HEK293 (cell line): ENCODE measurements at regions not wholly inside any gene's neighbourhood (a gene's known extent, or its start where the extent isn't known, plus 50 kb on each side); places are given as distances from the start of the nearest gene placed in this dataset.

Experiments
- CTCF ChIA-PET: fragments of 350-600 bp; formaldehyde crosslinking; extraction: SDS; loops from one replicate; lab custom pipeline; 2021; ENCODE audit warnings: antibody characterized with exemption; lab: Yijun Ruan, JAX
- POLR2A ChIA-PET: fragments of 300-600 bp; formaldehyde crosslinking; extraction: SDS; loops from one replicate; lab custom pipeline; 2020; ENCODE audit warnings: antibody characterized with exemption, inconsistent platforms; lab: Yijun Ruan, JAX
- H3K27ac ChIP-seq: fragments of 200-500 bp; sonication (Bioruptor generic); 2 replicates; pipeline ENCODE4 v1.5.1; 2014; ENCODE audit warnings: low read depth, low read length, control low read depth, inconsistent platforms; ENCODE audit errors: extremely low read depth
- H3K36me3 ChIP-seq, 2 experiments: fragments of 200-500 bp in 1 of 2; sonication (Bioruptor generic) in 1 of 2; 1 replicate in 1 of 2; 2 replicates in 1 of 2; pipeline ENCODE4 v1.5.1; 2014 to 2017; ENCODE audit warnings: inconsistent platforms in 2 of 2, low read length in 2 of 2; ENCODE audit not compliant: control insufficient read depth in 2 of 2, insufficient read depth in 1 of 2
- H3K4me1 ChIP-seq: fragments of 200-500 bp; sonication (Bioruptor generic); 2 replicates; pipeline ENCODE4 v1.5.1; 2014; ENCODE audit warnings: mild to moderate bottlenecking, low read length, inconsistent platforms; ENCODE audit not compliant: control insufficient read depth, insufficient read depth
- H3K4me3 ChIP-seq: 2 replicates; pipeline ENCODE4 v1.5.1; 2011; ENCODE audit warnings: low read depth, mild to moderate bottlenecking, control low read depth, low read length, moderate library complexity
- H3K9me3 ChIP-seq: fragments of 200-500 bp; sonication (Bioruptor generic); 2 replicates; pipeline ENCODE4 v1.5.1; 2014; ENCODE audit warnings: low read depth, low read length, inconsistent platforms; ENCODE audit not compliant: control insufficient read depth, insufficient read depth
- AEBP2 ChIP-seq: fragments of 450-650 bp; formaldehyde crosslinking; IDR thresholded peaks from 2 replicates; pipeline ENCODE4 v1.5.1; 2016; ENCODE audit warnings: missing biosample characterization, missing genetic modification characterization, borderline replicate concordance
- GLIS1 ChIP-seq: fragments of 450-650 bp; formaldehyde crosslinking; IDR thresholded peaks from 2 replicates; pipeline ENCODE4 v1.5.1; 2016; ENCODE audit warnings: missing biosample characterization, missing genetic modification characterization
- MZF1 ChIP-seq: fragments of 450-650 bp; formaldehyde crosslinking; IDR thresholded peaks from 2 replicates; pipeline ENCODE4 v1.5.1; 2017; ENCODE audit warnings: missing biosample characterization, missing genetic modification characterization, borderline replicate concordance
- SCRT2 ChIP-seq: fragments of 450-650 bp; formaldehyde crosslinking; IDR thresholded peaks from 2 replicates; pipeline ENCODE4 v1.5.1; 2016; ENCODE audit warnings: missing biosample characterization, missing genetic modification characterization
- ZFP3 ChIP-seq: fragments of 450-650 bp; formaldehyde crosslinking; IDR thresholded peaks from 2 replicates; pipeline ENCODE4 v1.5.1; 2016; ENCODE audit warnings: low read depth, missing biosample characterization, missing genetic modification characterization
- ZFP37 ChIP-seq: fragments of 450-650 bp; formaldehyde crosslinking; IDR thresholded peaks from 2 replicates; pipeline ENCODE4 v1.5.1; 2016; ENCODE audit warnings: missing biosample characterization, missing genetic modification characterization
- ZNF10 ChIP-seq: fragments of 450-650 bp; formaldehyde crosslinking; IDR thresholded peaks from 2 replicates; pipeline ENCODE4 v1.5.1; 2017; ENCODE audit warnings: missing biosample characterization, missing genetic modification characterization
- ZNF2 ChIP-seq: fragments of 450-650 bp; formaldehyde crosslinking; IDR thresholded peaks from 2 replicates; pipeline ENCODE4 v1.5.1; 2016; ENCODE audit warnings: missing biosample characterization, missing genetic modification characterization
- ZNF366 ChIP-seq: fragments of 450-650 bp; formaldehyde crosslinking; conservative IDR thresholded peaks from 2 replicates; pipeline ENCODE4 v1.5.1; 2016; ENCODE audit warnings: missing biosample characterization, missing genetic modification characterization
- ZNF423 ChIP-seq: fragments of 450-650 bp; formaldehyde crosslinking; IDR thresholded peaks from 2 replicates; pipeline ENCODE4 v1.5.1; 2016; ENCODE audit warnings: missing biosample characterization, missing genetic modification characterization
- ZNF521 ChIP-seq: fragments of 450-650 bp; formaldehyde crosslinking; IDR thresholded peaks from 2 replicates; pipeline ENCODE4 v1.5.1; 2017; ENCODE audit warnings: missing biosample characterization, mild to moderate bottlenecking, missing genetic modification characterization
- ZNF664 ChIP-seq: fragments of 450-650 bp; formaldehyde crosslinking; IDR thresholded peaks from 2 replicates; pipeline ENCODE4 v1.5.1; 2016; ENCODE audit warnings: missing biosample characterization, missing genetic modification characterization
- ZNF670 ChIP-seq: fragments of 450-650 bp; formaldehyde crosslinking; IDR thresholded peaks from 2 replicates; pipeline ENCODE4 v1.5.1; 2016; ENCODE audit warnings: missing biosample characterization, missing genetic modification characterization, low read depth
- ZNF837 ChIP-seq: fragments of 450-650 bp; formaldehyde crosslinking; IDR thresholded peaks from 2 replicates; pipeline ENCODE4 v1.5.1; 2016; ENCODE audit warnings: missing biosample characterization, missing genetic modification characterization
- ZSCAN16 ChIP-seq: fragments of 450-650 bp; formaldehyde crosslinking; IDR thresholded peaks from 2 replicates; pipeline ENCODE4 v1.5.1; 2016; ENCODE audit warnings: missing biosample characterization, missing genetic modification characterization
- TF ChIP-seq, protein P1 (sequence below): fragments of 450-650 bp; formaldehyde crosslinking; IDR thresholded peaks from 2 replicates; pipeline ENCODE4 v1.5.1; 2016; ENCODE audit warnings: missing biosample characterization, missing genetic modification characterization
- TF ChIP-seq, protein P2 (sequence below): fragments of 450-650 bp; formaldehyde crosslinking; IDR thresholded peaks from 2 replicates; pipeline ENCODE4 v1.5.1; 2016; ENCODE audit warnings: missing biosample characterization, missing genetic modification characterization

DNA sequence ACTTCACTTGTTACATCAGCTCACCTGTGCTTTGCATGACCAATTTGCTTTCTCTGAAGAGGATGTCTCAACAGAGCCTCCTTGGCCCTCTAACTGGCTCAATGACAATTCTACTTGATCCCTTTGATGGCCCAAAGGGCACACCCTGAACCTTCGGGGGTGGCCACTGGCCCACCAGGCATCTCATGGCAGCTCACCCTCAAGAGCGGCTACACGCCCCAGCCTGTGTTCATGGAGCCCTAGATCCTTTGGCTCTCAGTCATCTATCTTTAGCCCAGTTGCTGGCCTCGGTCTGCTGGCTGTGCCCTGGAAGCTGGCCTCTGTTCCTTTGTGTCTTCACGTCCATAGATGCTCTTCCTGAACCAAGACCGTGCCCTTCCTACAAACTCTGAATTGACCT, 476.7 kb downstream of the NPHP4 start (continued):
- TF ChIP-seq SCRT2, result no peak

GRCh38 chr1:5514527-5515183, 477.6 kb downstream of the NPHP4 start:
- Histone ChIP-seq H3K4me3 (no peak overlapping the region), H3K4me1 (no peaks in the 10 kb centered on the region), H3K9me3 (no peaks in the 10 kb centered on the region), H3K36me3 (no peaks in the 10 kb centered on the region), H3K27ac (no peak overlapping the region)
- peak; percentile 56; the same call in 1 of the 2 replicates for TF ChIP-seq ZNF10 (tag by site-specific recombination)
- TF ChIP-seq ZNF2 (tag by site-specific recombination), result 0 out of 2 replicates have a peak, but pooled peaks have one; percentile 23
- TF ChIP-seq, protein P1, sequence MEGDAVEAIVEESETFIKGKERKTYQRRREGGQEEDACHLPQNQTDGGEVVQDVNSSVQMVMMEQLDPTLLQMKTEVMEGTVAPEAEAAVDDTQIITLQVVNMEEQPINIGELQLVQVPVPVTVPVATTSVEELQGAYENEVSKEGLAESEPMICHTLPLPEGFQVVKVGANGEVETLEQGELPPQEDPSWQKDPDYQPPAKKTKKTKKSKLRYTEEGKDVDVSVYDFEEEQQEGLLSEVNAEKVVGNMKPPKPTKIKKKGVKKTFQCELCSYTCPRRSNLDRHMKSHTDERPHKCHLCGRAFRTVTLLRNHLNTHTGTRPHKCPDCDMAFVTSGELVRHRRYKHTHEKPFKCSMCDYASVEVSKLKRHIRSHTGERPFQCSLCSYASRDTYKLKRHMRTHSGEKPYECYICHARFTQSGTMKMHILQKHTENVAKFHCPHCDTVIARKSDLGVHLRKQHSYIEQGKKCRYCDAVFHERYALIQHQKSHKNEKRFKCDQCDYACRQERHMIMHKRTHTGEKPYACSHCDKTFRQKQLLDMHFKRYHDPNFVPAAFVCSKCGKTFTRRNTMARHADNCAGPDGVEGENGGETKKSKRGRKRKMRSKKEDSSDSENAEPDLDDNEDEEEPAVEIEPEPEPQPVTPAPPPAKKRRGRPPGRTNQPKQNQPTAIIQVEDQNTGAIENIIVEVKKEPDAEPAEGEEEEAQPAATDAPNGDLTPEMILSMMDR, result peak; percentile 63
- no peak for TF ChIP-seq ZNF521
- ChIA-PET POLR2A (no interaction called here), CTCF (interaction anchor here (0.5 to 2.0 kb wide), 20 partner anchors 8 to 805 kb away, joined by 3 to 5 read pairs (median 3); no protein-coding TSS in a partner anchor)

DNA sequence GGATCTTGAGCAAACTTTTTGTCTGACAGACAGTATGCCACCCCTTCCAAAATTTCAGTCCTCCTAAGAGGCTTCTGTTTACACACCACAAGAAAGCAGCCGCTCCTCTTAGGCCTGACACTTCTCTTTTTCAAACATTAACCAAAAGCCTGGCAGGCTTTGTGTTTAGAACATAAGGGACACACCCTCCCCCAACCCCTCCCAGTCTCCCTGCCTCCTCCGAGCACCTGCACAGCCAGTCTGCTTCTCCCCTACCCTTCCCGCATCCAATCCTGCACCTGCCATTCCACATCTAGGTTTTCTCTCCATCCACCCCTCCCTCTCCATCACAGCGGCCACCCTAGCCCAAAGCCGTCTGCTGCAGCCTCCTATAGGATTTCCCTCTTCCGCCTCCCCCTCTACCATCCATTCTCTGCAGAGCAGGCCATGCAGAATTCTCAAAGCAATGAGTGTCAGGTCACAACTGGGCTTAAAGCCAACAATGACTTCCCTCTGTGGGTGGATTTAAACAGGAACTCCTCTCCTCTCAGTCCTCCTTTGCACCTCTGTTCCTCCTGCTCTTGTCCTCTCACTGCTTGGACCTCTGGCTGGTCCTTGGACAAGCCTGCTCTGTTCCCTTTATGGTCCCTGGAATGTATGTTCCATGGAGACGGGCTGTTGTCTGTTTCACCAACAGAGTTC, 478.2 kb downstream of the NPHP4 start:
- H3K4me3 ChIP-seq, result no peak overlapping the region
- TF ChIP-seq GLIS1 (tag by site-specific recombination), result no peak
- no peak for TF ChIP-seq ZNF664 (tag by site-specific recombination)
- TF ChIP-seq ZNF670, result no peak
- no peak for TF ChIP-seq ZFP3
- TF ChIP-seq MZF1 (tag by site-specific recombination), result no peak
- TF ChIP-seq, protein P2, sequence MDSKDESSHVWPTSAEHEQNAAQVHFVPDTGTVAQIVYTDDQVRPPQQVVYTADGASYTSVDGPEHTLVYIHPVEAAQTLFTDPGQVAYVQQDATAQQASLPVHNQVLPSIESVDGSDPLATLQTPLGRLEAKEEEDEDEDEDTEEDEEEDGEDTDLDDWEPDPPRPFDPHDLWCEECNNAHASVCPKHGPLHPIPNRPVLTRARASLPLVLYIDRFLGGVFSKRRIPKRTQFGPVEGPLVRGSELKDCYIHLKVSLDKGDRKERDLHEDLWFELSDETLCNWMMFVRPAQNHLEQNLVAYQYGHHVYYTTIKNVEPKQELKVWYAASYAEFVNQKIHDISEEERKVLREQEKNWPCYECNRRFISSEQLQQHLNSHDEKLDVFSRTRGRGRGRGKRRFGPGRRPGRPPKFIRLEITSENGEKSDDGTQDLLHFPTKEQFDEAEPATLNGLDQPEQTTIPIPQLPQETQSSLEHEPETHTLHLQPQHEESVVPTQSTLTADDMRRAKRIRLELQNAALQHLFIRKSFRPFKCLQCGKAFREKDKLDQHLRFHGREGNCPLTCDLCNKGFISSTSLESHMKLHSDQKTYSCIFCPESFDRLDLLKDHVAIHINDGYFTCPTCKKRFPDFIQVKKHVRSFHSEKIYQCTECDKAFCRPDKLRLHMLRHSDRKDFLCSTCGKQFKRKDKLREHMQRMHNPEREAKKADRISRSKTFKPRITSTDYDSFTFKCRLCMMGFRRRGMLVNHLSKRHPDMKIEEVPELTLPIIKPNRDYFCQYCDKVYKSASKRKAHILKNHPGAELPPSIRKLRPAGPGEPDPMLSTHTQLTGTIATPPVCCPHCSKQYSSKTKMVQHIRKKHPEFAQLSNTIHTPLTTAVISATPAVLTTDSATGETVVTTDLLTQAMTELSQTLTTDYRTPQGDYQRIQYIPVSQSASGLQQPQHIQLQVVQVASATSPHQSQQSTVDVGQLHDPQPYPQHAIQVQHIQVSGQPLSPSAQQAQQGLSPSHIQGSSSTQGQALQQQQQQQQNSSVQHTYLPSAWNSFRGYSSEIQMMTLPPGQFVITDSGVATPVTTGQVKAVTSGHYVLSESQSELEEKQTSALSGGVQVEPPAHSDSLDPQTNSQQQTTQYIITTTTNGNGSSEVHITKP (tag by site-specific recombination), result no peak
- no peak for TF ChIP-seq ZFP37 (tag by site-specific recombination)
- no peak for TF ChIP-seq ZNF837 (tag by site-specific recombination)
- TF ChIP-seq ZSCAN16 (tag by site-specific recombination), result no peak
- TF ChIP-seq AEBP2 (tag by site-specific recombination), result no peak
- no peak for TF ChIP-seq ZNF366 (tag by site-specific recombination)
- TF ChIP-seq ZNF423, result no peak
- CTCF ChIA-PET, result interaction anchor here (0.6 to 2.0 kb wide), 13 partner anchors 9 to 322 kb away, joined by 3 to 5 read pairs (median 4); no protein-coding TSS in a partner anchor
- no peaks in the 10 kb centered on the region for H3K4me1 ChIP-seq
- H3K9me3 ChIP-seq, result no peaks in the 10 kb centered on the region
- H3K36me3 ChIP-seq, result no peaks in the 10 kb centered on the region
- no peak overlapping the region for H3K27ac ChIP-seq
- POLR2A ChIA-PET, result no interaction called here
